Colonic mucosa (tissue), 4 donors: ENCODE measurements at regions not wholly inside any gene's neighbourhood (a gene's known extent, or its start where the extent isn't known, plus 50 kb on each side); places are given as distances from the start of the nearest gene placed in this dataset.

ENCODE experiments used
- DNase-seq: peaks from one replicate; pipeline ENCODE4 v3.0.0-alpha.2; 2020
- H3K27ac ChIP-seq: fragments of 200-600 bp; one replicate; pipeline ENCODE4 v1.8.0; 2021
- H3K27me3 ChIP-seq: fragments of 200-600 bp; one replicate; pipeline ENCODE4 v1.8.0; 2021
- H3K36me3 ChIP-seq: fragments of 200-600 bp; one replicate; pipeline ENCODE4 v1.8.0; 2021
- H3K4me1 ChIP-seq: fragments of 200-600 bp; one replicate; pipeline ENCODE4 v1.8.0; 2021; ENCODE audit warnings: mild to moderate bottlenecking
- H3K4me3 ChIP-seq: fragments of 200-600 bp; one replicate; pipeline ENCODE4 v1.8.0; 2021
- H3K9ac ChIP-seq, 2 donors: one replicate each; pipeline ENCODE4 v1.7.0; 2013; ENCODE audit warnings: control low read depth in 2 of 2, low read depth in 2 of 2, low read length in 2 of 2
- H3K9me3 ChIP-seq: fragments of 200-600 bp; one replicate; pipeline ENCODE4 v1.8.0; 2021
- intact Hi-C: fragments of 100-400 bp; cut with DNase I; formaldehyde crosslinking; loops from one replicate; pipeline ENCODE4 v1.14.1; 2022
- TF ChIP-seq, protein P1 (sequence below): fragments of 200-600 bp; IDR thresholded peaks from one replicate; pipeline ENCODE4 v1.8.0; 2022; ENCODE audit warnings: antibody characterized with exemption, mild to moderate bottlenecking
- donor health status: healthy.
- donor health status: DM: no; HTN: no; CAD: no.
- donor health status: DM: no; HTN: no; CAD: no.

DNA sequence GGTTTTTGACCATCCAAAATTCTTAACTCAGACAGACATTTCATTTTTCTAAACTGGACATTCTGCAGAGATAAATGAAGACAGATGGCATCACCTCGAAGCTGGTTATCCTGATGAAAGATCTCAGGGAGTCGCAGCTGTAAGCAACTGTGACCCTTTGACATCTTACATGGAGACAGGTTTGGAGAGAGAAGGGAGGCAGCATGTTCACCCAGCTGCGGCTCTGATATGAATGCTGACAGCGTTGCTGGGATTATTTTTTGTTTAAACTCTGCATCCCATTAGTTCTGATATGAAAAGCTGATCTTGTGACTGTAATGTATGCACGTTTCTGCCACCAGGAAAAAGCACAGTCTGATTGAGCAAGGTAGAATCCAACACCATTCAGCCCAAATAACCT is 89.4 kb downstream of the C6orf118 start:
- DNase-seq = no peak
- H3K27me3 ChIP-seq = no peaks in the 10 kb centered on the region
- no peaks in the 10 kb centered on the region for H3K36me3 ChIP-seq
- no peak overlapping the region for H3K4me3 ChIP-seq
- intact Hi-C loops = no loop called here
- TF ChIP-seq, protein P1, sequence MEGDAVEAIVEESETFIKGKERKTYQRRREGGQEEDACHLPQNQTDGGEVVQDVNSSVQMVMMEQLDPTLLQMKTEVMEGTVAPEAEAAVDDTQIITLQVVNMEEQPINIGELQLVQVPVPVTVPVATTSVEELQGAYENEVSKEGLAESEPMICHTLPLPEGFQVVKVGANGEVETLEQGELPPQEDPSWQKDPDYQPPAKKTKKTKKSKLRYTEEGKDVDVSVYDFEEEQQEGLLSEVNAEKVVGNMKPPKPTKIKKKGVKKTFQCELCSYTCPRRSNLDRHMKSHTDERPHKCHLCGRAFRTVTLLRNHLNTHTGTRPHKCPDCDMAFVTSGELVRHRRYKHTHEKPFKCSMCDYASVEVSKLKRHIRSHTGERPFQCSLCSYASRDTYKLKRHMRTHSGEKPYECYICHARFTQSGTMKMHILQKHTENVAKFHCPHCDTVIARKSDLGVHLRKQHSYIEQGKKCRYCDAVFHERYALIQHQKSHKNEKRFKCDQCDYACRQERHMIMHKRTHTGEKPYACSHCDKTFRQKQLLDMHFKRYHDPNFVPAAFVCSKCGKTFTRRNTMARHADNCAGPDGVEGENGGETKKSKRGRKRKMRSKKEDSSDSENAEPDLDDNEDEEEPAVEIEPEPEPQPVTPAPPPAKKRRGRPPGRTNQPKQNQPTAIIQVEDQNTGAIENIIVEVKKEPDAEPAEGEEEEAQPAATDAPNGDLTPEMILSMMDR = no peak
- H3K9me3 ChIP-seq = no peaks in the 10 kb centered on the region
- H3K9ac ChIP-seq = no peak overlapping the region
- H3K4me1 ChIP-seq = no peaks in the 10 kb centered on the region
- H3K27ac ChIP-seq = no peak overlapping the region

DNA sequence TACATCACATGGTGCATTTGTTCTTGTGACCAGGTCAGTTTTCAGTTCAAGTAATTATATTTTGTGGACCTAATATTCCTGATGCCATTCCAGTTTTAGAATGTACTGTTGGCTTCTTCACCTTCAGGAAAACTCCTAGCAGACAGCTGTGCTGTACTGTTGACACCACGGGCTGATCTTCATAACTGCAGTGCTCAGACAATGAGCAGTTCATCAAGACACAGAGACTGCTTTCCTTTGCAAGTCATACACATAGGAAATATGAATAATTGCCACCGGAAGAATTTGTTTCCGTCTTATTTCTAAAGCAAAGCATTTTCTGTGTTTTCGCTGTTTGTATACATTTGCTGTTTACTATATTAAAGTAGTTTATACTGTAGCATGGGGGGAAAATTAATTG is 89.8 kb downstream of the C6orf118 start:
- no peaks in the 10 kb centered on the region for H3K36me3 ChIP-seq
- H3K4me1 ChIP-seq = no peaks in the 10 kb centered on the region
- H3K9me3 ChIP-seq = no peaks in the 10 kb centered on the region
- DNase-seq = no peak
- no peak overlapping the region for H3K9ac ChIP-seq
- no peak overlapping the region for H3K4me3 ChIP-seq
- no peak overlapping the region for H3K27ac ChIP-seq
- TF ChIP-seq, protein P1 = no peak
- intact Hi-C loops = no loop called here
- H3K27me3 ChIP-seq = no peaks in the 10 kb centered on the region

DNA sequence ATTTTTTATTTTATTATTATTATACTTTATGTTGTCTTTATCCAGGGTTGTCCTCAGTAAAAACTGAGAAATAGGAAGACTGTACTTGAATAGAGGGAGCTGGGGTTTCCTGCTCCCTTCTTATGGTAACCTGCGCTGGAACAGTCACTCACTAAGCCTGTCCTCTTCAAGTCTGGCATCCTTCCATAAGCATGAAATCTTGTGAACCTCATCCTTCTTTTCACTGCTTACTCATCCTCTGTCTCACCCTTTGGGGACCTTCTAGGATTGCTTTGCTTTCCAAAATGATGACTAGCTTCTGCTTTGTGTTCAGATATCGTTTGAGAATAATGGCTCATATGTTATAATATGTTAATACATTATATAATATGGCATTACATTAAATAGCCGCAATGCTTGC is 90.6 kb downstream of the C6orf118 start:
- intact Hi-C loops = no loop called here
- Histone ChIP-seq H3K4me1 (no peaks in the 10 kb centered on the region), H3K27ac (no peak overlapping the region), H3K36me3 (no peaks in the 10 kb centered on the region), H3K9me3 (no peaks in the 10 kb centered on the region), H3K27me3 (no peaks in the 10 kb centered on the region), H3K9ac (no peak overlapping the region), H3K4me3 (no peak overlapping the region)
- DNase-seq = no peak
- TF ChIP-seq, protein P1 = no peak

DNA sequence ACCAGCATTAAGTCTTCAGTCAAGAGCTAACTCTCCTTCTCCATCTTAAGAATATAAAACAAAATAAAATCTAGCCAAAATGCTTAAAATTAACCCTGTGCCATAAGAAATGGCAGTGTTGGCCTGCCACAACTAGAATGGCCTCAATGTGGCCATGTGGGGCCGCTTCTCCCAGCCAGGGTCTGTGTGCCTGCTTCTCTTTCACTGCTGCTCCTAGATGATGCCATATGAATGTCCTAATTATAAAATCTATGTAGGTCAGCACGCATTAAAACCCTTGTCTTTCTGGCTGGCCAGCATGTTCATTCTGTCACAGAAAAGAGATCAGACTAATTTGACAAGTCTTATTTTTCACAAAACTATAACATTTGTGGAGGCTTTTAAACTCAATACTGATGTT is 102.6 kb downstream of the C6orf118 start:
- Histone ChIP-seq H3K9ac (no peak overlapping the region), H3K4me3 (no peak overlapping the region), H3K36me3 (no peaks in the 10 kb centered on the region), H3K27ac (no peak overlapping the region), H3K27me3 (no peaks in the 10 kb centered on the region), H3K4me1 (no peaks in the 10 kb centered on the region), H3K9me3 (no peaks in the 10 kb centered on the region)
- no peak for DNase-seq
- intact Hi-C loops = no loop called here
- TF ChIP-seq, protein P1 = no peak

DNA sequence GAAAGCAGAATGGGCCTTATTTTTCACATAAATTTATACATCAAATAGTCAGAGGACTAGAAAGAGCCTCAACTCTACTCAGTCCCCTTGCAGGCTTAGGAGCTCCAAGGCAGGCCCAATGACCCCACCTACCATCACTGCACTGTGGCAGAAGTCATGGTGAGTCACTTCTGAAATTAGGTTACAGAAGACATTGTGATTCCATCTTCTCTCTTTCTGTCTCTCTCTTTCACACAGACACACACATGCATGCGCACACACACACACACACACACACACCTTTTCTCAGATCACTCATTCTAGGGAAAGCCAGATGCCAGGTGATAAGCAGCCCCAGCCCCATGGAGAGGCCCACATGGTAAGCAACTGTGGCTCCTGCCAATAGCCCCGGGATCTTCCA is 103.8 kb downstream of the C6orf118 start:
- no peaks in the 10 kb centered on the region for H3K4me1 ChIP-seq
- no peak overlapping the region for H3K9ac ChIP-seq
- no peaks in the 10 kb centered on the region for H3K27me3 ChIP-seq
- H3K9me3 ChIP-seq = no peaks in the 10 kb centered on the region
- TF ChIP-seq, protein P1 = no peak
- no peak overlapping the region for H3K4me3 ChIP-seq
- no peak for DNase-seq
- H3K27ac ChIP-seq = no peak overlapping the region
- H3K36me3 ChIP-seq = no peaks in the 10 kb centered on the region
- intact Hi-C loops = no loop called here
